GM18867 (cell line): ENCODE measurements at regions not wholly inside any gene's neighbourhood (a gene's known extent, or its start where the extent isn't known, plus 50 kb on each side); places are given as distances from the start of the nearest gene placed in this dataset.
"Not testable (repeated sequence)": the region's sequence is repeated elsewhere in the genome, so short reads cannot be mapped to it uniquely, and the experiment has no call there.

ENCODE experiments used
- ATAC-seq: cut with Tn5 transposase; IDR thresholded peaks from one replicate; pipeline ENCODE4 v1.9.1; 2021; ENCODE audit warnings: mild to moderate bottlenecking, moderate library complexity; ENCODE audit not compliant: unreplicated experiment

DNA sequence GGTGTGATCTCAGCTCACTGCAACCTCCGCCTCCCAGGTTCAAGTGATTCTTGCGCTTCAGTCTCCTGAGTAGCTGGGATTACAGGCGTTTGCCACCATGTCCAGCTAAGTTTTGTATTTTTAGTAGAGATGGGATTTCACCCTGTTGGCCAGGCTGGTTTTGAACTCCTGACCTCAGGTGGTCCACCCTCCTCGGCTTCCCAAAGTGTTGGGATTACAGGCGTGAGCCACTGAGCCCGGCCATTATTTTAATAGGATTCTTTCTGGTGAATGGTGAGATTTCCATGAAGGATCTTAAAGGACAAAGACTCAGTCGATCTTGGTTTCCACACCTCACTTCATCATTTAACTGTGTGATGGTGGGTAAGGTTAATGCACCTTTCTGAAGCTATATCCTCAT lies 183.8 kb upstream of the ZNF217 start:
- not testable (repeated sequence) for ATAC-seq

DNA sequence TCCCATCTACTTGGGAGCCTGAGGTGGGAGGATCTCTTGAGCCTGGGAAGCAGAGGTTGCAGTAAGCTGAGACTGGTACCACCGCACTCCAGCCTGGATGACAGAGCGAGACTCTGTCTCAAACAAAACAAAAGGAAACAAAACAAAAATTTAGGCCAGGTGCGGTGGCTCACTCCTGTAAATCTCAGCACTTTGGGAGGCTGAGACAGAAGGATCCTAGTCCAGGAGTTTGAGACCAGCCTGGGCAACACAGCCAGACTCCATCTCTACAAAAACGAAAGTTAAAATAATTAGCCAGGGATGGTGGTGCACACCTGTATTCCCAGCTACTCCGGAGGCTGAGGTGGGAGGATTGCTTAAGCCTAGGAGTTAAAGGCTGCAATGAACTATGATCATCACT lies 183.2 kb upstream of the ZNF217 start:
- ATAC-seq, result no peak

DNA sequence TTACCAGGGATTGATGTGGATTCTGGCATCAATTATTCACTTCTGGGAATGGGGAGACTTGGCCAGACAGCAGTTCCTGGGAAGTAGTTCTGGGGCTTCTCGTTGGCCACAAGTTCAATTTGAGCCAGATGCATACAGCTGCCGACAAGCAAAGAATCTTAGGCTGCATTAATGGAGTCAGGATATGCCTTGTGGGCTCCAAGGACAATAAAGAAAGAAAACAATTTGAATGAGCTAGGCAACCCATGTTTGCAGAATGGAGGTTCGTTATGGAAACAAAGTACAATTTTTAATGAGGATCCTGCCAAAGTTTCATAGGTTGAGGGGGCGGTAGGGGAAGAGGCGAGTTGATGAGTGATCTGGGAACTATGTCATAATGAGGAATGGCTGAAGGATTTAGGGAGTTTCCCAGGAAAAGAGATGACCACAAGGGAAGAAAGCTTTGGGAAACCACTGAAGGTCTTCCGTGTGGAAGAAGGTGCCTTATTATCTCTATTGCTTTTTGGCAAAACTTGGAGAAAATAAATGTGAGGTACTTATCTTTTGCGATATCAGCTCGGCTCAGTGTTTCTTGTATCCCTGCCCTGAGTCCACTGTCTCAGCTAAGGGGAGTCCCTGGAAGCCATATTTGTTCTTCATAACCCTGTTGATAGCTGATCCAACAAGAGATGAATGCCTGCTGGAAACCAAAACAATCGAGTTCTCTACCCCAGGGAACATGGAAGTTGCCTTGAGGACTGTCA lies 181.0 kb upstream of the ZNF217 start:
- ATAC-seq, result no peak

DNA sequence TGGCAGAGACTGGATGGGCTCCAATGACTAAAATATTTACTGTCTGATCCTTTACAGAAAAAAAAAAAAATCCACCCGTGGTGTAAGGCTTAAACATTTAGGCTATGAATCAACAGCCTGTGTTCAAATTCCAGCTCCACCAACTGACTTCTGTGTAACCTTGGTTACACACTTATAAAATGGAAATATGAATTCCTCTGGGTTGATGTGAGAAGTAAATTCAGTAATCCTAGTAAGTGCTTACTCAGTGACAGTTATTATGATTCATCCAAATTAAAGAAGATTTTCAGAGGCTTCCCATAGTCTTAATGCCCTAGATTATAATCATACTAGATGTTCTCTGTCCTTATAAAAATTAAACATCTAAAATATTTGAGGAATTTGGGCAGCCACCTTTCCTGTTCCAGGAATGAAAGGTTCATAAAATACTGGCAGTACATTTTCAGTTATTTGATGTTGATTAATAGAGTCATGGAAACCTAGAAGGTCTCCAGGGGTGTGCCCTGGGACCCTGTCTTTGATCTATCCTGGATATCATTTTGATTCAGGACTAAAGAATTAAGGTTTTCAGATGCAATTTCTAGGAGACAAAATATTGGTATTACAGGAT lies 180.3 kb upstream of the ZNF217 start:
- ATAC-seq, result no peak

DNA sequence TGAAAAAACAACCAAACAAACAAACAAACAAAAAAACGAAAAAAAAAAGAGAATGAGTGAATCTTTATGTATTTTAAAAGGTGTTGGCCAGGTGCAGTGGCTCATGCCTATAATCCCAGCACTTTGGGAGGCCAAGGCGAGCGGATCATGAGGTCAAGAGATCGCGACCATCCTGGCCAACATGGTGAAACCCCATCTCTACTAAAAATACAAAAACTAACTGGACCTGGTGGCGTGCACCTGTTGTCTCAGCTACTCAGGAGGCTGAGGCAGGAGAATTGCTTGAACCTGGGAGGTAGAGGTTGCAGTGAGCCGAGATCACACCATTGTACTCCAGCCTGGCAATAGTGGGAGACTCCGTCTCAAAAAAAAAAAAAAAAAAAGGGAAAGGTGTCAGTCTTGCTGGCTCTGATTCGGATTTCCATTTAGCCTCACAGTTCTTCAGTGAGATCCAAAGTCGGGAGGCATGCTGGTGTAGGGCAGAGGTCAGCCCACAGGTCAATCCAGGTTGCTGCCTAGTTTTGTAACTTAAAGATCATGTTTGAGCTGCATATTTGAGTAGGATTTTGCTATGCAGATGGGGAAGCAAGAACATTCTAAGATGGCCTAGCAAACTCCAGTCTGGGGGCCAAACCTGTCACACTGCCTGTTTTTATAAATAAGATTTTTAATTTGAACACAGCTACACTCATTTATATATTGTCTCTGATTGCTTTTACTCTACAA lies 179.6 kb upstream of the ZNF217 start:
- not testable (repeated sequence) for ATAC-seq

DNA sequence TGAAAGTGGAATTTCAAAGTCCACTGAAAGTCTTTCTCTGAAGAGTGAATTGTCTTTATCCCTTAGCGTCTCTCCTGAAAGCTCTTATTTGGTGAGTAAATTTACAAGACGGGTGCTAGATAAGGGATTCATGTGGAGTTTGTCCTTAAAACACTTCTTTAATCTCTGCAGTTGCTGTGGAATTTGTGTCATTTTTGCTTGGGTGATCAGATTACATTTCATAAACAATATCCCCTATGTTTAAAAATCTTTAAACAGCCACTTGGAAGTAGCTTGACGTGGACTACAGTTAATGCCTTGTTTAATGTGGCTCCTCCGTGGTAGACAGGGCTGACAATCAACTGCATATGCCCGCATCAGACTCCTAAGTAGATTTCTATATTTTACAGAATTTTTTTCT lies 175.4 kb upstream of the ZNF217 start:
- no peak for ATAC-seq

DNA sequence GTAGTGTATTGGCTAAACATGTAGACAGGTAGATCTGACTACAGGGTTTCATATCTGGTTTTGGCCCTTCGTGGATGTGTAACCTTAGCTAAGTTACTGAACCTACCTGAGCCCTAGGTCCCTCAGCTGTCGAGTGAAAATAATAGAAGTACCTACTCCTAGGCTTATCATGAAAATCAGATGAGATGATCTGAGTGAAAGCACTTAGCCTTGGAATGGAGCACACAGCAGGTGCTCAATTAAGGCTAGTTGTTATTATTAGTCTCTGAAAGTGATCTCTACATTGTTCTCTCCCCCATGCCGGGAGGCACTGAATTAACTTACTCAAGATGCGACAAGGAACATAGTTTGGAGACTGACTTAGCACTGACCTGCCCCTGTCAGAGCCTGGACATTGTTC lies 174.7 kb upstream of the ZNF217 start:
- no peak for ATAC-seq

DNA sequence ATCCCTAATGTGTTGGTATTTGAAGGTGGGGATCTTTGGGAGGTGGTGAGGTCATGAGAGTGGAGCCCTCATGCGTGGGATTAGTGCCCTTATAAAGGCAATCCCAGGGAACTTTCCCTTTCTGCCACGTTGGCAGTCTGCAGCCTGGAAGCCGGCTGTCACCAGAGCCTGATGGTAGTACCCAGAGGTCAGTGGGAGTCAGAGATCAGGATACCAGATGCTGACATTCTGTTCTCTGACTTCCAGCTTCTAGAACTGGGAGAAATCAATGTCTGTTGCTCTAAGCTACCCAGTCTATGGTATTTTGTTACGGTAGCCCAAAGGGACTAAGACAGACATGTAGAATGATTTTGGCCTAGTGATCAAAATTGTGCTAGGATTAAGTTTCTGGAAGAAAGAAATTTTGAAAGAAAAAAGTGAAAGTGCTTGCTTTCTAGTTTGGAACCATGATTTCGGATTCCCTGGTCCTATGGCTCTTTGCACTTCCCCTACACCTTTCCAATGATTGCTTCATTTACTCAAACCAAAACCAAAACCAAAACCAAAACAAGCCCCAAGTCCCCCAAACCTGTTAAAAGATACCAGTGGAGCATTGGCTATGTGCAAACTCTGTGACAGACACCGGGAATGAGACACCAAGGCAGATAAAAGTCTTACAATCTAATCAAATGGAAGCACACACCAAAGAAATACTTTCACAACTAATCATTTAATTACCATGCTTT lies 173.7 kb upstream of the ZNF217 start:
- ATAC-seq, result no peak

DNA sequence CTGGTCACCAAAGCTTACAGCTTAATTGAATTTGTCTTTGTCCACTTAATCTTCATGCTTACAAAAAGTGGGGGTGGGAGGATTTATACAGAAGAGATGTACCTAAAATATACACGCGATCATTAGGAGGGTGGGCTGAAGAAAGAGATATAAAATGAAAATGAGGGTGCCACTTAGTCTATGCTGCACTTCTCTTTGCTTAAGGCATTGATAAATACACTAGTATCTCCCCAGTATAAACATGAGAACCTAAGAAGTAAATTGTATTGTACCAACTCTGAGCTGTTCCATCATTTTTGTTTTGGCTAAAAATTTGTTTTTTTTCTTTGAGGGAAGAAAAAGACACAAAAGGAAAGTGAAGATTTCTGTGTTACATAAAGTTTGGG lies 170.8 kb upstream of the ZNF217 start:
- ATAC-seq, result no peak

DNA sequence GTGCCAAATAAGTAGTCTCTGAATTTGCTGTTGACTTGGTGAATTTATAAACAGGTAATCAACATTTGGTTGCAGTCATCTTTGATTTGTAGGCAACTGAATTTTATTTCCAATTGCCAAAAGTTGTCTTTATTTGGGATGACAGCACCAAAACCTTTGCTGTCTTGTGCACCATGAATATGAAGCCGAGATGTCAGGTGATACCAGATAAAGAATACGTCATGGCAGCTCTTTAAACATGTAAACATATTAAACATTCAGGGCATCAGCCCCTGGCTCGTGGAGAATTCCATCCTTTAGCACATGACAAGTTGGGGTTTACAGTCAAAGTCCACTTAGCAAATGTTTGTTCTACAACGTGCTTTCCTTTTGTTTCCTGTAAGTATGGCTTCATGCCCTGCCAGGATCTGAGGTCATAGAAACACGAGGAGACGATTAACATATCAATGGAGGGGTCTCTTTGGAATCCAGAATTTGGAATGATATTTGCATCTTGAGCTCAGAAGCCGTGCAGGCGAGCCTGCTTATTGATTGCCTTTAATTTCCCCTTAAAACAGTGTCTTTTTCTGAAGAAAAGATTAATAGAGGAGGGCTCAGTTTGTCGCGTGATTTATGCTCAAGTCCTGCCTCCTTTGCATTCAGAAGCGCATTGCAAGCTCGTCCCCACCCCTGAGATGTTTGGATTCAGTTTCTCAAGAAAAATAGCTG lies 170.2 kb upstream of the ZNF217 start:
- ATAC-seq, result no peak

DNA sequence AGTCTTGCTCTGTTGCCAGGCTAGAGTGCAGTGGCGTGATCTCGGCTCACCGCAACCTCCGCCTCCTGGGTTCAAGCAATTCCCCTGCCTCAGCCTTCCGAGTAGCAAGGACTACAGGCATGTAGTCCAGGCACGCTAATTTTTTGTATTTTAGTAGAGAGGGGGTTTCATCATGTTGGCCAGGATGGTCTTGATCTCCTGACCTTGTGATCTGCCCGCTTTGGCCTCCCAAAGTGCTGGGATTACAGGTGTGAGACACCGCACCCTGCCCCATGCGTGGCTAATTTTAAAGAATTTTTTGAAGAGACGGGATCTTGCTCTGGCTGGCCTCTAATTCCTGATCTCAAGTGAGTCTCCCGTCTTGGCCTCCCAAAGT lies 168.8 kb upstream of the ZNF217 start:
- not testable (repeated sequence) for ATAC-seq

DNA sequence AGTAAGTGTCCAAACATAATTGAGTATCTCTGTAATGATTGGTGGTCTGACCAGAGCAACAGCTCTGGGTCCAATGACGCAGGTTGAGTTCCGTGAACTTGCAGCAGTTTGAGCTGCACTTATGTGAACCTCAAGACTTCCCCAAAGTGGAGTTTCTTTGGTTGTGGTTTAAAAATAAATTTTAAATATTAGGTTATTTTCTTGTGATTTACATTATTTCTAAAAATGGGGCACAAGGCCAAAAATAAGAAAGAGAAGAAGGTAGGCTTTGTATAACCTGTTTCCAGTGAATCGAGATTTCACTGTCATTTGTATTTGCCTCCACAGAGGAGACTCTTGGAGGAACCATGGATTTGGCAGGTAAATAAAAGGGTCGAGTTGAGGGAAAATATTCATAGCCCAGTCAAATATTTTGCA lies 166.4 kb upstream of the ZNF217 start:
- ATAC-seq, result peak; percentile 69

DNA sequence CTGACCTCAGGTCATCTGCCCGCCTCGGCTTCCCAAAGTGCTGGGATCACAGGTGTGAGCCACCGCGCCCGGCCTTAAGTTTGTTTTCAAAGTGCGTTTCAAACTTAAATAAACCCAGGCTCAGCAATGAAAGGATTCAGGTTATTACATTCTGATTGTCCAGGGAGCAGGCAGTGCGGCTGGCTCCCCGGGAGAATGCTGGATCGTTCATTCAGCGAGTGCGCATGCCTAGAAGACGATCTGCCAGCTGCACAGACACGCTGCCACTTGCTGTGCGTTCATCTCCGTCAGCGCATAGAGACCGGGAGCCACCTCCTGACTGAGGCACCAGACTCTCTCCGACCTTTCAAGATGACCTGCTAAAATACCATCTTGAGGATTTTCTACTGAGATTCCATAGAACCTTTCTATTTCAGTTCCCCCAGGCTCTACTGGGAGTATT lies 163.9 kb upstream of the ZNF217 start:
- no peak for ATAC-seq

DNA sequence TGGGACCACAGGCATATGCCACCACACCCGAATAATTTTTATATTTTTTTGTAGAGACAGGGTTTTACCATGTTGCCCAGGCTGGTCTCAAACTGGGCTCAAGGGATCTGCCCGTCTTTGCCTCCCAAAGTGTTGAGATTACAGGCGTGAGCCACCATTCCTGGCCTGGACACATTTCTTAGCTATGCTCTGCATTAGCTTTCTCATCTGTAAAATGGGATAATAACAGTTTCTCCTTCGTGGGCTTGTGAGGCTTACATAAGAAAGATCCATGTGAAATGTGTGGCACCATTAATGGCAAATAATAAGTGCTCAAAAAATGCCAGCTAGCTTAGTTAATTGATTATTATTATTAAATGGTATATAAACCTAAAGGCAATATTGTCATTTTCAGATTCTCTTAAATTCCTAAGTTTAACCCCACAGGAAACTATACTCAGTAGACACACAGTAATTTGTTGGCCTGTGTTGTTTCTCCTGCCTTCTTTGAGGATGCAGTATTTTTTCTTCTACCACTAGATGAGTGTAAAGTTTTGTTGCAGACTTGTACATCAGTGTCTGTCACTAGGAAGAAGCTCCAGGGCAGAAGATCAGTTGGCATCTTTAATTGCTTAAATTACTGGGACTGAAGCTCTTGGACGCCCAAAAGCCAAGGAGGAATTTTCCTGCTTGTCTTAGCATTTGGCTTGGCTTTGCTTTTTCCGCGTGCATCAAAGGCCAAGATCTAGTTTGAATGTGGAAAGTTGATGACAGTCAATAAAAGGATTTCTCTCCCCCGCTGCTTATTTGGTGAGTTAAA lies 162.3 kb upstream of the ZNF217 start:
- ATAC-seq, result no peak

DNA sequence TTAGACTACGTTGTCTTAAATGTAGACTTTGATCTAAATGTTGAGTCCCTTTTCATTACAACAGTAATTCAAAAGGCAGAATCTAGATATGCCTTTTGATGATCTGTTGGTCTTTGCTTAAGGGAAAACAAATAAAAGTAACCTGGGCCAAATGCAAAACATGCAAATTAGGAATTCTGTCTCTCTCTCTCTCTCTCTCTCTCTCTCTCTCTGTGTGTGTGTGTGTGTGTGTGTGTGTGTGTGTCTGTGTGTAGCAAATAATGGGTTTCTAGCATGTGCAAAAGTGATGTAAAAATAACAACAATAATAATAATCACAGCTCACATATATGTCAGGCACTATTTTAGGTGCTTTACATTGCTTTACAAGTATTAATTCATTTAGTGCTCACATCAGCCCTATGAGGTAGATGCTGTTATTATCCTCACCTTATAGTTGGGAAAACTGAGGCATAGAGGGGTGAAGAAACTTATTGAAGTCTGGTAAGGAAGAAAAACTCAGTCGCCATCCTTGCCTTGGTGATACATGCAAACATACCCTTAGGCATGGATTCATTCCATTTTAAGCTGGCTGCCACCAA lies 160.3 kb upstream of the ZNF217 start:
- no peak for ATAC-seq

DNA sequence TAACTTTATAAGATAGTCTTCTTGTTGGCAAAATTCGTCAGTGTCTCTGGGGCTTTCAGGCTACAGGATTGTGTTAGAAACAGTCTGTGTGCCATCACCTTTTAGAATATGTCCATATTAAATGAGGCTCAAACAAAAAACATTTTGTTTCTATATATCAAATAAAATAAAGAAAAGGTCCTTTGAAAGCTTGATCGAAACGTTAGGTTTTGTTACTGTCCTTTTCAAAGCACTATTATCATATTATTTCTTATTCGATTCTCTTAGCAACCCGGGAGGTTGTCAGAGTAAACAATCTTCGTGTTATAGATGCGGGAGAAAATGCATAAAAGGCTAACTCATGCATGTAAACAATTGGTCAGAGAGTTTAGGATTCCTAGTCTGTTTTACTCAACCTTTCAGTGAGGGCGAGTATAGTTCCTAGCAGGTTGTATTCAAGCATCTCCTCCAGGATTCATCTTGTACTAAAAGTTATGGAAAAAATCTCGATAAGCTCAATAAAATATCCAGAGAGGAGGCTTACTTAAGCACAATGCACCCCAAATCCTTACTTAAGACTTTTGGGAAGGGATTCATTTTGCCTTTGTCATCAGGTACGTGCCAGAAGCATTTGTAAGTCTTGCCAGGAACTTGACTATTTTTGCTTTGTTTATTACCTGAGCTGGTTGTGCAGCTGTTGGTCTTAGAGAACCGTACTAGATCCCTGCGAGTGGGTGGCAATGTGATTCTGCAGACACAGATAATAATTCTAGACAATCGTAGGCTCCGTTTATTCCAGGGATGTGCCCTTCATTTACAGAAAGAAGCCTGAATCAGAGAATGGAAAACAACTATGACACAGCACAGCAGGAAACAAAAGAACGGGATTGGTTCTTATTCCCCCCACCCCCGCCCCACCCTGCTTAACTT lies 159.6 kb upstream of the ZNF217 start:
- ATAC-seq, result no peak

DNA sequence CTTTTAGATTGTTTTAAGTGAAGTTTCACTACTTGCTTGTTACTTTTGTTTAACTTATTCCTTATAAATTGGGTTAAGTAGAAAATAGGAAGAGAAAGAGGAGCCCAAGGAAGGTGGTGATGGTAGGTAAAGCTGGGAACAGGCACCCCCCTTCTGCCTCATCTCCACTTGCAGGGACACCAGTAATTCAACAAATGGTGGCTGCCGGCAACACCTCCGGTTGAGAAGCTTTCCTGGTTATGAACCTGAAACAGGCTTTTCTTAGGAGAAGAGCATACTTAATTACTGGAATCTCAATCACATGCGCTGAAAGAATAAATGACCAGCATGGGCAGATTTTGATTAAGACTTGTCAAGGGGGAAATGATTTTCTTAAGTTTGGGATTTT lies 158.9 kb upstream of the ZNF217 start:
- no peak for ATAC-seq

DNA sequence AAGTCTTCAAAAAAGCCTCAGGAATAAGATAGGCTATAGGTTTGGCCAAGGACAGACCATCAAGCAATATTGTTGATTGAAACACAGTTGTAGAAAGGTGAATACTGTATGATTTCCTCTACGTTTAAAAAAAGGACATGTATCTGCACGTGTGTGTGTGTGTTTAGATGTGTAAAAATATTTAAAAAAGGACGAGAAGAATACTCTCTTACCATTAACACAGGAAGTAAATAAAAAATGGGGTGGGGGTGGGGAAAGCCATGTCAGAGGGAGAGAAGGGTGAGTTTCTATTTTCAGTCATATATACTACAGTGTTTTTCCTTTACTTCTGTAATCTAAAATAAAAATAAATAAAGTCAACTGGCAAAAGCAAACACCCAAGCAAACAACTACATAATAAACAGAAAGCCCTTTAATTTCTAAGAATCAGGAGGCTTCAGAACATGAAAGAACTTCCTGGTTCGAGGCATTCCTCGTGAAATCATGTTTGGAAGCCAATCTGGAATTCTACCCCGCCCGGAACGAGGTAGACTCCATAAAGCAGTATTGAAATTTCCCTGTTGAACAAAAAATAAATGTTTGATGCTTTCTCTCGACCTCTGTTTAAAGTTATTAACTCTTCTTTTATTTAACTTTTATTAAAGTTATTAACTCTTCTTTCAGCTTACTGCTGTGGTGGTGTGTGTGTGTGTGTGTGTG lies 158.1 kb upstream of the ZNF217 start:
- no peak for ATAC-seq
